Retinal pigment epithelial cell (primary cell): ENCODE measurements at regions not wholly inside any gene's neighbourhood (a gene's known extent, or its start where the extent isn't known, plus 50 kb on each side); places are given as distances from the start of the nearest gene placed in this dataset.

Experiments
- DNase-seq: peaks from one replicate; pipeline ENCODE4 v3.0.0-alpha.2; 2010; ENCODE audit warnings: low read depth
- H3K4me3 ChIP-seq: 2 replicates; pipeline ENCODE4 v1.5.1; 2011; ENCODE audit warnings: mild to moderate bottlenecking, low read length, control low read depth, moderate library complexity
- TF ChIP-seq, protein P1 (sequence below): conservative IDR thresholded peaks from 2 replicates; pipeline ENCODE4 v1.5.1; 2011; ENCODE audit warnings: low read depth, low read length, control low read depth, inconsistent platforms

DNA sequence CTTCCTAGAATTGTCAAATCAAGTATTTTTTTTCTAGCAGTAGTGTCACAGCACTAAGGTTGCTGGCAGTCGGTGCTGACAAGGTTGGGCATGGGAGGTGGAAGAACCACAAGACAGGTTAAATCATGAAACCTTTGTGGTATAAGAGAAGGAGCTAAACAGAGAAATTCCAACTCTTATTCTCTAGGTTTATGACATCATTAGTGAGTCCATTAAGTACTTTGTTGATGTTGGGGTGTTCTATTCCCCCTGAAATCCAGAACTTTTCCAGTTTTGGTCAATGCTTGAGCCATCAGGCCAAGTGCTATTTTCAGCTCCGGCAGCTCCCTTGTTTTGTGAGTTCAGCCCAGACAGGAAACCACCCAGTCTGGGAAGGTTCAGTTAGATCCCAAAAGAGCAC lies 206.0 kb upstream of the SOX9 start:
- TF ChIP-seq, protein P1, sequence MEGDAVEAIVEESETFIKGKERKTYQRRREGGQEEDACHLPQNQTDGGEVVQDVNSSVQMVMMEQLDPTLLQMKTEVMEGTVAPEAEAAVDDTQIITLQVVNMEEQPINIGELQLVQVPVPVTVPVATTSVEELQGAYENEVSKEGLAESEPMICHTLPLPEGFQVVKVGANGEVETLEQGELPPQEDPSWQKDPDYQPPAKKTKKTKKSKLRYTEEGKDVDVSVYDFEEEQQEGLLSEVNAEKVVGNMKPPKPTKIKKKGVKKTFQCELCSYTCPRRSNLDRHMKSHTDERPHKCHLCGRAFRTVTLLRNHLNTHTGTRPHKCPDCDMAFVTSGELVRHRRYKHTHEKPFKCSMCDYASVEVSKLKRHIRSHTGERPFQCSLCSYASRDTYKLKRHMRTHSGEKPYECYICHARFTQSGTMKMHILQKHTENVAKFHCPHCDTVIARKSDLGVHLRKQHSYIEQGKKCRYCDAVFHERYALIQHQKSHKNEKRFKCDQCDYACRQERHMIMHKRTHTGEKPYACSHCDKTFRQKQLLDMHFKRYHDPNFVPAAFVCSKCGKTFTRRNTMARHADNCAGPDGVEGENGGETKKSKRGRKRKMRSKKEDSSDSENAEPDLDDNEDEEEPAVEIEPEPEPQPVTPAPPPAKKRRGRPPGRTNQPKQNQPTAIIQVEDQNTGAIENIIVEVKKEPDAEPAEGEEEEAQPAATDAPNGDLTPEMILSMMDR, result no peak
- no peak for DNase-seq
- no peak overlapping the region for H3K4me3 ChIP-seq

DNA sequence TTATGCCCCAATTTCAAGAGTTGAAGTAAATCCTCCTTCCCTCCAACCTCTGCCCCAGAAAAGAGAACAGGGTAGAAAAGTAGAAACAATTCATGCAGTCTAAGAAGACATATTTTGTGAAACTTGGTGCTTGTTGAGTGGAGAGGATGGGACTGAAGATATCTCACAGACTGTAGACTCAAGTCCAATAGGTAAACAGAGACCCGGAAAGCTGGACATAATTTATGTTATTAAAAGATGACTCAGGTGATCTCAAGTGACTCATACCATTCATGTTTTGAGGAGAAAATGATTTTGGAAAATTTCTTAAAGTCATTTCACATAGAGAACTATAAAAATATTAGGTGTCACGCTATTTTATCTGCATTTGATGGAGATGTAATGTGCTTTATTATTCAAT lies 203.1 kb upstream of the SOX9 start:
- H3K4me3 ChIP-seq, result no peak overlapping the region
- TF ChIP-seq, protein P1, result no peak
- no peak for DNase-seq

DNA sequence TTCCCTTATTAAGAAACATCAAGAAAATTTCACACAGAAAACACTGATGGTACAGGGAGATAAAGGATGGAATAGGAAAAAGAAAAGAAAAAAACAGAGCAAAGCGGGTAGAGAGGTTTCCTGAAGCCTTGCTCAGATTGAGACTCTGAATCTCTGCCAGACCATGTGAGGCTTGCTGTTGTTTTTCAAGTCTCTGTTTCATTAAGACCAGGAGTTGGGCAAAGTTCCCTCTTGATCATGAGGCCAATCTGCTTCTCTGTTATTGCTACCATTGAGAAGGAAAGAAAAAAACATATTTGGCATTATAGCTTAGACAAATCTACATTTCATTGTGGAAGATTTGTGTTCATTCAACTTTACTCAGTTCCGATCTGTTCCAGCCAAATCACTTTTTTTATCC lies 201.6 kb upstream of the SOX9 start:
- DNase-seq, result peak; percentile 85
- TF ChIP-seq, protein P1, result no peak
- no peak overlapping the region for H3K4me3 ChIP-seq

DNA sequence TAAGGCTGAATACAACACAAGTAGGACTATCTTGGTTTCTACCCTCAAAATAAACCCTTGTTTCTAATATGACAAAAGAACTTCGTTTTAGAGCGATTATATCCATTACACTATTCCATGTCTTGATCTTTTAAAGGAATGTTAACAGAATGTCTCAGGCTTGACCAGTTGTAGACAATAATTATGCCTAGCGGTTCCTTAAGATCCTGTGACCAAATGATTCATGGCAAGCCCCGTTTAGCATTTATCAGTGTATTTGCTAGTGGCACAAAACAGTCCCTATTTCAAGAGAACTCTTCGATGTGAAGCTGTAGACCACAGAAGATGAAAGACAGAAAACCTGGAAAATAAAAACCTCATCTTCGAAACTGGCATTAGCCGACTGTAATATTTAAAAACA lies 200.9 kb upstream of the SOX9 start:
- DNase-seq, result no peak
- H3K4me3 ChIP-seq, result no peak overlapping the region
- TF ChIP-seq, protein P1, result no peak

DNA sequence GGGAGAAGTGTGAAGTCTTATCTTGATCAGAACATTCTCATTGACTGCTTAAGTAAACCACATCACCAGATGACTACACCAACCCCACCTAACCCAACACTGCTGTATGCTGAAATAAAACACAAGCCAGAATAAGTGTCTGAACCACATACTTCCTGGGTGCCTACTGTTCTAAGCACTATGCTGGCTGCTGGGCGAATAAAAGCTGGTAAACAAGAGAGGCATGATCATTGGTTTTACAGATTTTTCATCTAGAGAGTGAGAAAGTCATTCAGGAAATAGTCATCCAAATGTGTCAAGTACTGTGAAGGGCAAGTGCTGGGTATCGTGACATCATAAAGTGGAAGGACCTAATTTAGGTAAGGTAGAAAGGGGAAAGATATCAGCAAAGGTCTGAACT lies 199.0 kb upstream of the SOX9 start:
- no peak for DNase-seq

DNA sequence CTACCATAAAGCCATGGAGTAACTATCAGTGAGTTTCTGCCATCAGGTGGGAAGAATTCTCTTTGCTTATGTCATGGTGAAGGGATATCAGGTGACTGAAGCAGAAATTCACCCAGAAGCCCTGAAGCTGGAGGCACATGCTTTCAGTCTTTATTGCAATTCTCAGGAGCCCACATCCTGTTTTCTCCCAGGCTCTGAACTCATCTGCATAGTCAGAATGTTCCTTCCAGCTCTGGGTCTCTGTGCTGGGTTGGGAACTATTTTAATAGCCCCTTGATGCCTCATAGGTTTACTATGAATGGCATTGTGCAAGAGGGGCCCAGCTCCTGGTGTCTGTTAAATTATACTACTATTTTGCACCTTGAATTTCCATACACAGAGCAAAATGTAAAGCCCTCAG lies 198.4 kb upstream of the SOX9 start:
- H3K4me3 ChIP-seq, result no peak overlapping the region
- DNase-seq, result no peak

More for the DNA sequence above, 199.0 kb upstream of the SOX9 start:
- no peak overlapping the region for H3K4me3 ChIP-seq
- TF ChIP-seq, protein P1, result no peak

DNA sequence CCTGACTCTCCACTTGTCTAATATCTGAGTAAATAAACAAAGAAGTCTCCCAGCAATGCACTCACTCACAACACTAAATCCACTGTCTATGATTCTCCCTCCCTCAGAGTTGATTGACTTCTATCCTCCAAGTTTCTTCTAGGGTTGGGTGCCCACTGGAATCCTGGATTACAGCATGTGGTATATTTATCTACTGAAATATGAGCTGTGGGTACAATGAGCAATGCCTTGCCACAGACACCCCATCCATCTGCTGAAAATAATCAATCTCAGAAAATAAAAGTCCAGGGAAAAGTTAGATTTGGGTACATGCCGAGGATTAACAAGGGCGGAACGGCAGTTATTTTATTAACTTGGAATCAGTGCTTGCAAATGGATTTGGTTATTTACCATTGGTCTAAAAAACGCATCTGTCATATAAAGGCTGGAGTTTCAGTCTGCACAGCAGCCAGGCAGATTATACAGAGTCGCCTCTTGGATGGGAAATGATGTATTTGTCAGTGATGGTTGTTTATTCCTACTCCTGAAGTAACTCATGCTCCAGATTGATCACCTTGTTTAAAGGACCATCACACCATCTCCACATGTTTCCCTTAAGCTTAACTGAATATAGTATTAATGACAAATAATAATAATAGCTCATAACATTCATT lies 193.9 kb upstream of the SOX9 start:
- no peak overlapping the region for H3K4me3 ChIP-seq
- TF ChIP-seq, protein P1, result no peak
- no peak for DNase-seq

More for the DNA sequence above, 198.4 kb upstream of the SOX9 start:
- TF ChIP-seq, protein P1, result no peak
